ENCODE measurements at regions not wholly inside any gene's neighbourhood (a gene's known extent, or its start where the extent isn't known, plus 50 kb on each side); places are given as distances from the start of the nearest gene placed in this dataset.

DNA sequence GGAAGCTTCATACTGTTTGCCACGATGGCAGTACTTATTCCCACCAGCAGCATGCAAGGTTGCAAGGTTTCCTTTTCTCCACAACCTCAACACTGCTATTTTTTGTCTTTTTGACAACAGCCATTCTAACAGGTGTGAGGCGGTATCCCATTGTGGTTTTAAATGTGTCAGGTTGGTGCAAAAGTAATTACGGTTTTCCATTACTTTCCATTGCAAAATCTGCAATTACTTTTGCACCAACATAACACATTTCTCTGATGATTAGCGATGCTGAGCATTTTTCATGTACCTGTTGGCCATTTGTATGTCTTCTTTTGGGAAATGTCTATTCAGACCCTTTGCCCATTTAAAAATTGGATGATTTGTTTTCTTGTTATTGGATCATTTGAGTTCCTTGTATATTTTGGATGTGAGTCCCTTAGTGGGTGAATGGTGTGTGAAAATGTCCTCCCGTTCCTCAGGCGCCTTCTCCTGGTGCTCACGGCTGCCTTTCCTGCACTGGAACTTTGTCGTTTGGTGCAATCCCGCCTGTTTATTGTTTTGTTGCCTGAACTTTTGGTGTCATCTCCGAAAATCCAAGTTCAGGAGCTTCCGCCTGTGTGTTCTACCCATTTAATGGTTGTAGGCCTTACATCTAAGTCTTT is 213.6 kb downstream of the KIF26A start:
- TF ChIP-seq YY1 (IDR thresholded peaks at IDR 0.05; ENCODE audit: low read depth) (no peak), FOXM1 (IDR thresholded peaks at IDR 0.05; ENCODE audit: low read depth) (no peak), JUND (IDR thresholded peaks at IDR 0.05) (no peak), CHD2 (IDR thresholded peaks at IDR 0.05; ENCODE audit: low read length, partially characterized antibody) (no peak), FOXJ3 (CRISPR knock-in tag; IDR thresholded peaks at IDR 0.05) (no peak), NRF1 (IDR thresholded peaks at IDR 0.05; ENCODE audit: low read depth, low read length) (no peak), ELF1 (IDR thresholded peaks at IDR 0.05) (no peak), SMC3 (IDR thresholded peaks at IDR 0.05; ENCODE audit: low read depth, low read length) (no peak), RCOR1 (IDR thresholded peaks at IDR 0.05; ENCODE audit: low read length) (no peak), MEF2A (IDR thresholded peaks at IDR 0.05; ENCODE audit: borderline replicate concordance, low read depth) (no peak), MXI1 (IDR thresholded peaks at IDR 0.05; ENCODE audit: low read depth, low read length) (no peak)
- TF ChIP-seq, protein P1, sequence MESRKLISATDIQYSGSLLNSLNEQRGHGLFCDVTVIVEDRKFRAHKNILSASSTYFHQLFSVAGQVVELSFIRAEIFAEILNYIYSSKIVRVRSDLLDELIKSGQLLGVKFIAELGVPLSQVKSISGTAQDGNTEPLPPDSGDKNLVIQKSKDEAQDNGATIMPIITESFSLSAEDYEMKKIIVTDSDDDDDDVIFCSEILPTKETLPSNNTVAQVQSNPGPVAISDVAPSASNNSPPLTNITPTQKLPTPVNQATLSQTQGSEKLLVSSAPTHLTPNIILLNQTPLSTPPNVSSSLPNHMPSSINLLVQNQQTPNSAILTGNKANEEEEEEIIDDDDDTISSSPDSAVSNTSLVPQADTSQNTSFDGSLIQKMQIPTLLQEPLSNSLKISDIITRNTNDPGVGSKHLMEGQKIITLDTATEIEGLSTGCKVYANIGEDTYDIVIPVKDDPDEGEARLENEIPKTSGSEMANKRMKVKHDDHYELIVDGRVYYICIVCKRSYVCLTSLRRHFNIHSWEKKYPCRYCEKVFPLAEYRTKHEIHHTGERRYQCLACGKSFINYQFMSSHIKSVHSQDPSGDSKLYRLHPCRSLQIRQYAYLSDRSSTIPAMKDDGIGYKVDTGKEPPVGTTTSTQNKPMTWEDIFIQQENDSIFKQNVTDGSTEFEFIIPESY (IDR thresholded peaks at IDR 0.05; ENCODE audit: borderline replicate concordance, low read depth) = no peak
- TF ChIP-seq, protein P2, sequence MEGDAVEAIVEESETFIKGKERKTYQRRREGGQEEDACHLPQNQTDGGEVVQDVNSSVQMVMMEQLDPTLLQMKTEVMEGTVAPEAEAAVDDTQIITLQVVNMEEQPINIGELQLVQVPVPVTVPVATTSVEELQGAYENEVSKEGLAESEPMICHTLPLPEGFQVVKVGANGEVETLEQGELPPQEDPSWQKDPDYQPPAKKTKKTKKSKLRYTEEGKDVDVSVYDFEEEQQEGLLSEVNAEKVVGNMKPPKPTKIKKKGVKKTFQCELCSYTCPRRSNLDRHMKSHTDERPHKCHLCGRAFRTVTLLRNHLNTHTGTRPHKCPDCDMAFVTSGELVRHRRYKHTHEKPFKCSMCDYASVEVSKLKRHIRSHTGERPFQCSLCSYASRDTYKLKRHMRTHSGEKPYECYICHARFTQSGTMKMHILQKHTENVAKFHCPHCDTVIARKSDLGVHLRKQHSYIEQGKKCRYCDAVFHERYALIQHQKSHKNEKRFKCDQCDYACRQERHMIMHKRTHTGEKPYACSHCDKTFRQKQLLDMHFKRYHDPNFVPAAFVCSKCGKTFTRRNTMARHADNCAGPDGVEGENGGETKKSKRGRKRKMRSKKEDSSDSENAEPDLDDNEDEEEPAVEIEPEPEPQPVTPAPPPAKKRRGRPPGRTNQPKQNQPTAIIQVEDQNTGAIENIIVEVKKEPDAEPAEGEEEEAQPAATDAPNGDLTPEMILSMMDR (IDR thresholded peaks at IDR 0.05) = no peak
- TF ChIP-seq, protein P3, sequence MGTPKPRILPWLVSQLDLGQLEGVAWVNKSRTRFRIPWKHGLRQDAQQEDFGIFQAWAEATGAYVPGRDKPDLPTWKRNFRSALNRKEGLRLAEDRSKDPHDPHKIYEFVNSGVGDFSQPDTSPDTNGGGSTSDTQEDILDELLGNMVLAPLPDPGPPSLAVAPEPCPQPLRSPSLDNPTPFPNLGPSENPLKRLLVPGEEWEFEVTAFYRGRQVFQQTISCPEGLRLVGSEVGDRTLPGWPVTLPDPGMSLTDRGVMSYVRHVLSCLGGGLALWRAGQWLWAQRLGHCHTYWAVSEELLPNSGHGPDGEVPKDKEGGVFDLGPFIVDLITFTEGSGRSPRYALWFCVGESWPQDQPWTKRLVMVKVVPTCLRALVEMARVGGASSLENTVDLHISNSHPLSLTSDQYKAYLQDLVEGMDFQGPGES (IDR thresholded peaks at IDR 0.05; ENCODE audit: low read depth, low read length) = no peak
- TF ChIP-seq, protein P4, sequence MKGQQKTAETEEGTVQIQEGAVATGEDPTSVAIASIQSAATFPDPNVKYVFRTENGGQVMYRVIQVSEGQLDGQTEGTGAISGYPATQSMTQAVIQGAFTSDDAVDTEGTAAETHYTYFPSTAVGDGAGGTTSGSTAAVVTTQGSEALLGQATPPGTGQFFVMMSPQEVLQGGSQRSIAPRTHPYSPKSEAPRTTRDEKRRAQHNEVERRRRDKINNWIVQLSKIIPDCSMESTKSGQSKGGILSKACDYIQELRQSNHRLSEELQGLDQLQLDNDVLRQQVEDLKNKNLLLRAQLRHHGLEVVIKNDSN (IDR thresholded peaks at IDR 0.05; ENCODE audit: borderline replicate concordance, low read depth) = no peak
- Histone ChIP-seq H3K4me1 (ENCODE audit: control insufficient read depth in 1 of 2, insufficient read depth in 2 of 2, low read depth in 1 of 2, low read length in 1 of 2) (peaks cover 0 to 28% of the 10 kb centered on the region in 2 experiments; a peak in 1 of 4 replicates), H3K4me2 (no peak overlapping the region), H3K9me3 (no peaks in the 10 kb centered on the region), H3K79me2 (ENCODE audit: insufficient read depth) (no peaks in the 10 kb centered on the region), H2AFZ (ENCODE audit: low read depth) (no peak overlapping the region), H3K4me3 (ENCODE audit: low read depth in 2 of 2, low read length in 1 of 2) (no peak overlapping the region), H4K20me1 (ENCODE audit: insufficient read depth) (no peaks in the 10 kb centered on the region), H3K27me3 (ENCODE audit: insufficient read depth) (no peaks in the 10 kb centered on the region), H3K9ac (no peak overlapping the region), H3F3A (replicated peaks; ENCODE audit: insufficient read depth) (no peaks in the 10 kb centered on the region), H3K27ac (ENCODE audit: low read depth in 2 of 2, low read length in 1 of 2) (no peak overlapping the region), H3K36me3 (replicated peaks in 1 of 2; ENCODE audit: control insufficient read depth in 1 of 2, insufficient read depth in 2 of 2, low read length in 1 of 2) (no peaks in the 10 kb centered on the region), H3K9me2 (no peaks in the 10 kb centered on the region)
- CTCF ChIA-PET = interaction anchor here (1.2 to 1.9 kb wide), 2 partner anchors 11 to 212 kb away, joined by 3 to 4 read pairs; no protein-coding TSS in a partner anchor
- POLR2A ChIA-PET = no interaction called here
- 49% methylated on average over 11 of the region's 11 CpGs for WGBS (ENCODE audit: low lambda C conversion rate)
- DNase-seq = no peak

Measured in SK-N-SH (cell line).